HepG2 (cell line): ENCODE measurements at regions not wholly inside any gene's neighbourhood (a gene's known extent, or its start where the extent isn't known, plus 50 kb on each side); places are given as distances from the start of the nearest gene placed in this dataset.

Experiments used
- ATAC-seq: fragments of 200-7000 bp; cut with Tn5 transposase; 3 replicates; pipeline ENCODE4 v1.9.1; 2020; ENCODE audit warnings: mild to moderate bottlenecking, moderate library complexity
- BruUV-seq: library from RNA; stranded (reverse); fragments of 400-500 nt; replicated peaks from 2 replicates; lab custom pipeline; 2021; lab: Mats Ljungman, UMichigan
- CTCF ChIA-PET: fragments of 300-600 bp; formaldehyde crosslinking; extraction: SDS; loops from one replicate; lab custom pipeline; 2021; ENCODE audit warnings: low total read pairs, inconsistent platforms, low intra/inter-chr PET ratio; lab: Yijun Ruan, JAX
- POLR2A ChIA-PET: fragments of 350-600 bp; sonication (Branson Sonifier 250); formaldehyde crosslinking; loops from one replicate; lab custom pipeline; 2020; ENCODE audit warnings: antibody characterized with exemption, inconsistent platforms; lab: Yijun Ruan, JAX
- DNase-seq: peaks from one replicate; pipeline ENCODE4 v3.0.0-alpha.2; 2015; ENCODE audit warnings: low spot score
- FAIRE-seq: peaks from 3 replicates; lab custom pipeline; 2011; peaks lifted over from hg19 to GRCh38; lab: Jason Lieb, UNC
- H2AFZ ChIP-seq: one replicate; pipeline ENCODE4 v1.6.1; 2011; ENCODE audit warnings: low read length, inconsistent platforms
- H3K27ac ChIP-seq: fragments of 300-600 bp; 3 replicates; pipeline ENCODE4 v1.8.0; 2011; ENCODE audit warnings: mixed run types, mild to moderate bottlenecking, mixed read lengths, low read length, inconsistent platforms; ENCODE audit not compliant: insufficient read depth; ENCODE audit errors: extremely low read length
- H3K27me3 ChIP-seq, 2 experiments: fragments of 200-600 bp in 1 of 2; 2 replicates in 1 of 2; 3 replicates in 1 of 2; pipeline versions ENCODE4 v1.6.0 to v1.8.0; 2011; ENCODE audit warnings: low read length in 2 of 2, mild to moderate bottlenecking in 2 of 2, moderate library complexity in 2 of 2, inconsistent platforms in 1 of 2; ENCODE audit not compliant: insufficient read depth in 2 of 2, control insufficient read depth in 1 of 2
- H3K36me3 ChIP-seq, 2 experiments: fragments of 200-600 bp in 1 of 2; replicated peaks in 1 of 2; 2 replicates in 1 of 2; 3 replicates in 1 of 2; pipeline versions ENCODE4 v1.5.1 to v1.8.0; 2011; ENCODE audit warnings: low read length in 2 of 2, inconsistent platforms in 1 of 2; ENCODE audit not compliant: insufficient read depth in 2 of 2, control insufficient read depth in 1 of 2
- H3K4me1 ChIP-seq: 2 replicates; pipeline ENCODE4 v1.5.1; 2012; ENCODE audit warnings: low read length, inconsistent platforms; ENCODE audit not compliant: insufficient read depth
- H3K4me2 ChIP-seq: 2 replicates; pipeline ENCODE4 v1.6.0; 2011; ENCODE audit warnings: low read depth, low read length, inconsistent platforms
- H3K4me3 ChIP-seq, 3 experiments: fragments of 200-600 bp in 1 of 3; sonication (generic), shearing (Covaris generic) in 1 of 3; replicated peaks in 1 of 3; 2 replicates each; pipeline ENCODE4 v1.5.1; 2011 to 2016; ENCODE audit warnings: low read length in 3 of 3, inconsistent platforms in 2 of 3, low read depth in 2 of 3, mild to moderate bottlenecking in 2 of 3, control low read depth in 1 of 3, mixed read lengths in 1 of 3; ENCODE audit not compliant: insufficient read depth in 1 of 3
- H3K79me2 ChIP-seq: one replicate; pipeline ENCODE4 v1.6.1; 2011; ENCODE audit warnings: low read length, inconsistent platforms; ENCODE audit not compliant: insufficient read depth
- H3K9ac ChIP-seq: 2 replicates; pipeline ENCODE4 v1.6.0; 2011; ENCODE audit warnings: mild to moderate bottlenecking, low read depth, low read length, inconsistent platforms; ENCODE audit not compliant: insufficient read depth
- H3K9me3 ChIP-seq: 2 replicates; pipeline ENCODE4 v1.5.1; 2012; ENCODE audit warnings: mild to moderate bottlenecking, low read length
- H4K20me1 ChIP-seq: 2 replicates; pipeline ENCODE4 v1.6.0; 2011; ENCODE audit warnings: inconsistent platforms, mild to moderate bottlenecking, low read length, moderate library complexity; ENCODE audit not compliant: insufficient read depth
- ARID2 ChIP-seq: sonication (generic); formaldehyde crosslinking; IDR thresholded peaks from 2 replicates; pipeline ENCODE4 v1.8.1; 2022; ENCODE audit warnings: mild to moderate bottlenecking, missing genetic modification reagents, borderline replicate concordance
- IRX3 ChIP-seq: sonication (generic); formaldehyde crosslinking; IDR thresholded peaks from 2 replicates; pipeline ENCODE4 v1.8.1; 2023; ENCODE audit warnings: mild to moderate bottlenecking, low read depth, missing genetic modification reagents, borderline replicate concordance
- NCOA2 ChIP-seq: sonication (generic); formaldehyde crosslinking; IDR thresholded peaks from 2 replicates; pipeline ENCODE4 v1.8.0; 2022; ENCODE audit warnings: inconsistent platforms
- SRF ChIP-seq: IDR thresholded peaks from 2 replicates; pipeline ENCODE4 v1.6.1; 2011; ENCODE audit warnings: mild to moderate bottlenecking, low read depth, low read length, moderate library complexity
- ZBTB7A ChIP-seq: sonication (generic); formaldehyde crosslinking; IDR thresholded peaks from 2 replicates; pipeline ENCODE4 v1.8.0; 2022; ENCODE audit warnings: mild to moderate bottlenecking, missing genetic modification reagents
- ZNF160 ChIP-seq: sonication (generic); formaldehyde crosslinking; IDR thresholded peaks from 2 replicates; pipeline ENCODE4 v1.8.0; 2022; ENCODE audit warnings: mild to moderate bottlenecking, inconsistent platforms, missing genetic modification reagents
- ZNF235 ChIP-seq: sonication (generic); formaldehyde crosslinking; IDR thresholded peaks from 2 replicates; pipeline ENCODE4 v1.8.1; 2023; ENCODE audit warnings: mild to moderate bottlenecking, missing genetic modification reagents, borderline replicate concordance
- ZNF317 ChIP-seq: sonication (generic); formaldehyde crosslinking; IDR thresholded peaks from 2 replicates; pipeline ENCODE4 v1.5.0; 2020; ENCODE audit warnings: mild to moderate bottlenecking, missing genetic modification reagents
- ZNF335 ChIP-seq: sonication (generic); formaldehyde crosslinking; IDR thresholded peaks from 2 replicates; pipeline ENCODE4 v1.4.0; 2020; ENCODE audit warnings: missing genetic modification reagents
- ZNF337 ChIP-seq: sonication (generic); formaldehyde crosslinking; IDR thresholded peaks from 2 replicates; pipeline ENCODE4 v1.5.1; 2020; ENCODE audit warnings: missing genetic modification reagents, low read depth, mild to moderate bottlenecking, borderline replicate concordance
- WGBS: methylation state at CpG from one replicate; pipeline ENCODE4 v1.1.6; 2017; ENCODE audit warnings: low lambda C conversion rate; 5-methylcytosine and 5-hydroxymethylcytosine counted together
- in situ Hi-C: cut with HindIII; loops from 2 replicates; pipeline ENCODE4 v1.10.0; 2017; ENCODE audit warnings: low pct_unique_long_range_greater_than_20kb; ENCODE audit not compliant: extremely low pct_ligation_motif_present
- intact Hi-C: fragments of 100-400 bp; cut with micrococcal nuclease; formaldehyde crosslinking; loops from one replicate; pipeline ENCODE4 v1.10.0; 2022; ENCODE audit not compliant: unreplicated experiment
- TF ChIP-seq, protein P1 (sequence below): sonication (generic); formaldehyde crosslinking; IDR thresholded peaks from 2 replicates; pipeline ENCODE4 v1.8.0; 2022; ENCODE audit warnings: missing genetic modification reagents, low read depth, mild to moderate bottlenecking, borderline replicate concordance

DNA sequence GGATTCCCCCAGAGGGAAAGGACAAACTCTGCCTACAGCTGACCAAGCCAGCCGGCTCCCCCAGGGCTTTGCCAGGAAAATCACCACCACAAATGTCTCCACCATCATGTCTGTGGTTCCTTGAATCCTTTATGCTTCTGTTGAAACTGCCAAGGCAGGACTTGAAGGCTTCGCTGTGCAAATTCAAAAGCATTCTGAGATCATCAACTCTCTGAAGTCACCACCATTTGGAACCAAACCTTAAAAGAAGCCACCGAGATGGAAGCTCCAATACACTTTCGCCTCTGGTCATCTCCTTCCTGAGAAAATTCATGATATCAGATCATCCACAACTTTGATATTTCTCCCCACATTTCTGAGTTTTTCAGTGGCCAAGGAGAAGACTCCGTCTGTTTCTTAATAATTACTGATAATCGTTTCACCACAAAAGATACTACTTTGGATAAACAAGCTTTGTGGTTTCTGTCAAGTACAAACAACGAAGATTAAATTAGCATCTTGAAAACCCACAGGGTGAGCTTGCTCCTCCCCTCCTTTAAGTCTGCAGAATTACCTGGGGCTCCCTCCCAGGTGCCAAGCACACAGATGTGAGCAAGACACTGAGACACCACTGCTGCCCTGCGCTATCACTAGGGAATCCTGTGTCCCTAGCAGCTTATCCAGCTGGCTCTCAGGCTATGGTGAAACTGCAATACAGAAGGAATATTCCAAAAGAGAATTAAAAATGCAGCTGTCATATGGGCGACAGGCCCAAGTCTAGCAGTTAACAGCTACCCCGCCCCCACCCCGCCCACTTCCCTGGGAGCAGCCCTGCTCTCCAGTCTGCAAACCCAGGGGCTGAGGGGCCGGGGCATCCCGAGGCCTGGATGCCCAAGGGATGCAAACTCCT, 125.0 kb upstream of the TBL1X start:
- Histone ChIP-seq H3K4me1 (peaks cover 20% of the 10 kb centered on the region), H2AFZ (no peak overlapping the region), H3K36me3 (no peaks in the 10 kb centered on the region), H4K20me1 (no peaks in the 10 kb centered on the region), H3K9me3 (no peaks in the 10 kb centered on the region), H3K9ac (no peak overlapping the region), H3K79me2 (no peaks in the 10 kb centered on the region), H3K4me2 (no peak overlapping the region), H3K27ac (no peak overlapping the region), H3K27me3 (no peaks in the 10 kb centered on the region), H3K4me3 (no peak overlapping the region)
- in situ Hi-C loops = loop anchor here (10.0 kb wide), 1 partner anchor 115 kb away; no protein-coding TSS in a partner anchor
- POLR2A ChIA-PET = no interaction called here
- intact Hi-C loops = no loop called here
- no peak for TF ChIP-seq ZBTB7A (CRISPR knock-in tag)
- no peak for TF ChIP-seq SRF
- no peak for TF ChIP-seq ZNF317 (CRISPR knock-in tag)
- no peak for TF ChIP-seq ARID2
- TF ChIP-seq ZNF160 (CRISPR knock-in tag) = no peak
- TF ChIP-seq IRX3 (CRISPR knock-in tag) = no peak
- TF ChIP-seq ZNF235 (CRISPR knock-in tag) = no peak
- TF ChIP-seq, protein P1, sequence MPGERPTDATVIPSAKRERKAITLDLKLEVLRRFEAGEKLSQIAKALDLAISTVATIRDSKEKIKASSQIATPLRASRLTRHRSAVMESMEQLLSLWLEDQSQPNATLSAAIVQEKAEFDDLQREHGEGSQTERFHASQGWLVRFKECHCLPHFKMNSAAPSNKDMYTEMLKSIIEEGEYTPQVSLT = no peak
- no peak for TF ChIP-seq ZNF335 (CRISPR knock-in tag)
- TF ChIP-seq NCOA2 (CRISPR knock-in tag) = no peak
- no peak for TF ChIP-seq ZNF337
- FAIRE-seq = no peak
- peak; percentile 32; the same call in 2 of the 3 replicates for ATAC-seq
- CTCF ChIA-PET = no interaction called here
- no TSS peak for BruUV-seq
- WGBS = 28% methylated on average over 11 of the region's 13 CpGs
- no peak for DNase-seq
